Fibroblast of lung (primary cell): ENCODE measurements at regions not wholly inside any gene's neighbourhood (a gene's known extent, or its start where the extent isn't known, plus 50 kb on each side); places are given as distances from the start of the nearest gene placed in this dataset.

Experiments
- DNase-seq, 2 donors: peaks; one replicate each; pipeline versions ENCODE4 v3.0.0 to v3.0.0-alpha.2; 2010; ENCODE audit warnings: low read depth in 2 of 2
- H2AFZ ChIP-seq: 2 replicates; pipeline ENCODE4 v1.5.1; 2012; ENCODE audit warnings: low read length, control low read depth, inconsistent platforms
- H3K27ac ChIP-seq: 2 replicates; pipeline ENCODE4 v1.5.1; 2011; ENCODE audit warnings: low read length, control low read depth; ENCODE audit not compliant: insufficient read depth
- H3K27me3 ChIP-seq: 2 replicates; pipeline ENCODE4 v1.5.1; 2011; ENCODE audit warnings: mild to moderate bottlenecking, low read length; ENCODE audit not compliant: control insufficient read depth, insufficient read depth
- H3K36me3 ChIP-seq: 2 replicates; pipeline ENCODE4 v1.5.1; 2011; ENCODE audit warnings: low read length; ENCODE audit not compliant: control insufficient read depth, insufficient read depth
- H3K4me1 ChIP-seq: 2 replicates; pipeline ENCODE4 v1.5.1; 2011; ENCODE audit warnings: low read length; ENCODE audit not compliant: control insufficient read depth, insufficient read depth; ENCODE audit errors: extremely low read depth
- H3K4me2 ChIP-seq: 2 replicates; pipeline ENCODE4 v1.5.1; 2011; ENCODE audit warnings: low read length, control low read depth; ENCODE audit not compliant: insufficient read depth; ENCODE audit errors: extremely low read depth
- H3K4me3 ChIP-seq, 4 experiments: fragments of 200-600 bp in 1 of 4; sonication (generic) in 1 of 4; replicated peaks in 1 of 4; 2 replicates each; pipeline ENCODE4 v1.5.1; 2011 to 2016; ENCODE audit warnings: low read length in 4 of 4, low read depth in 3 of 4, mild to moderate bottlenecking in 3 of 4, control low read depth in 2 of 4, inconsistent platforms in 1 of 4, mixed read lengths in 1 of 4; ENCODE audit not compliant: insufficient read depth in 1 of 4; ENCODE audit errors: control extremely low read depth in 1 of 4
- H3K79me2 ChIP-seq: 2 replicates; pipeline ENCODE4 v1.5.1; 2012; ENCODE audit warnings: mild to moderate bottlenecking, low read length, inconsistent platforms; ENCODE audit not compliant: control insufficient read depth, insufficient read depth
- H3K9ac ChIP-seq: 2 replicates; pipeline ENCODE4 v1.5.1; 2011; ENCODE audit warnings: mild to moderate bottlenecking, low read length, control low read depth; ENCODE audit not compliant: insufficient read depth
- H3K9me3 ChIP-seq: 2 replicates; pipeline ENCODE4 v1.5.1; 2012; ENCODE audit warnings: low read depth, low read length; ENCODE audit not compliant: control insufficient read depth, insufficient read depth
- H4K20me1 ChIP-seq: 2 replicates; pipeline ENCODE4 v1.5.1; 2011; ENCODE audit warnings: low read length; ENCODE audit not compliant: control insufficient read depth, insufficient read depth; ENCODE audit errors: extremely low read depth
- EZH2 ChIP-seq: IDR thresholded peaks from 2 replicates; pipeline ENCODE4 v1.5.1; 2012; ENCODE audit warnings: low read length, control low read depth, mild to moderate bottlenecking; ENCODE audit errors: missing control alignments
- TF ChIP-seq, protein P1 (sequence below), 2 donors: IDR thresholded peaks in 1 of 2; conservative IDR thresholded peaks in 1 of 2; 1 replicate in 1 of 2; 2 replicates in 1 of 2; pipeline ENCODE4 v1.5.1; 2011 to 2012; ENCODE audit warnings: low read length in 2 of 2, control low read depth in 1 of 2, inconsistent platforms in 1 of 2, low read depth in 1 of 2, mild to moderate bottlenecking in 1 of 2

DNA sequence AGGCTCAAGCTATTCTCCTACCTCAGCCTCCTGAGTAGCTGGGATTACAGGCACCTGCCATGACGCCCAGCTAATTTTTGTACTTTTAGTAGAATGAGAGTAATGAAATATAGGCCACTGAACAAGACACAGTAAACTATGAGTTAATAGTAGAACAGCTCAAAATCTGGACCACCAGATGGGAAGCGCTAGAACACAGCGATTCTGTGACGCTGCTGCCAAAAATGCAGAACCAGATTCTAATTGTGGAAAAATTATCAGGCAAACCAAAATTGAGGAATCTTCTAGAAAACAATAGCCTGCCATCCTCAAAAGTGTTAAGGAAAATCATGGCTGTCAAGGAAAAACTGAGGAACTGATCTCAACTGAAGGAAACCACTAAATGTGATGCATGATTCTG lies 111.4 kb upstream of the TIAM1 start:
- Histone ChIP-seq H2AFZ (no peak overlapping the region), H4K20me1 (no peaks in the 10 kb centered on the region), H3K4me3 (no peak overlapping the region), H3K9me3 (no peaks in the 10 kb centered on the region), H3K4me2 (no peak overlapping the region), H3K4me1 (no peaks in the 10 kb centered on the region), H3K36me3 (no peaks in the 10 kb centered on the region), H3K9ac (no peak overlapping the region), H3K27me3 (no peaks in the 10 kb centered on the region), H3K79me2 (no peaks in the 10 kb centered on the region), H3K27ac (no peak overlapping the region)
- TF ChIP-seq, protein P1, sequence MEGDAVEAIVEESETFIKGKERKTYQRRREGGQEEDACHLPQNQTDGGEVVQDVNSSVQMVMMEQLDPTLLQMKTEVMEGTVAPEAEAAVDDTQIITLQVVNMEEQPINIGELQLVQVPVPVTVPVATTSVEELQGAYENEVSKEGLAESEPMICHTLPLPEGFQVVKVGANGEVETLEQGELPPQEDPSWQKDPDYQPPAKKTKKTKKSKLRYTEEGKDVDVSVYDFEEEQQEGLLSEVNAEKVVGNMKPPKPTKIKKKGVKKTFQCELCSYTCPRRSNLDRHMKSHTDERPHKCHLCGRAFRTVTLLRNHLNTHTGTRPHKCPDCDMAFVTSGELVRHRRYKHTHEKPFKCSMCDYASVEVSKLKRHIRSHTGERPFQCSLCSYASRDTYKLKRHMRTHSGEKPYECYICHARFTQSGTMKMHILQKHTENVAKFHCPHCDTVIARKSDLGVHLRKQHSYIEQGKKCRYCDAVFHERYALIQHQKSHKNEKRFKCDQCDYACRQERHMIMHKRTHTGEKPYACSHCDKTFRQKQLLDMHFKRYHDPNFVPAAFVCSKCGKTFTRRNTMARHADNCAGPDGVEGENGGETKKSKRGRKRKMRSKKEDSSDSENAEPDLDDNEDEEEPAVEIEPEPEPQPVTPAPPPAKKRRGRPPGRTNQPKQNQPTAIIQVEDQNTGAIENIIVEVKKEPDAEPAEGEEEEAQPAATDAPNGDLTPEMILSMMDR (conservative IDR thresholded peaks at IDR 0.05 in 1 of 2, IDR thresholded peaks at IDR 0.05 in 1 of 2; ENCODE audit: low read depth in 1 of 2, low read length in 2 of 2) = no peak
- TF ChIP-seq EZH2 = no peak
- DNase-seq = no peak

DNA sequence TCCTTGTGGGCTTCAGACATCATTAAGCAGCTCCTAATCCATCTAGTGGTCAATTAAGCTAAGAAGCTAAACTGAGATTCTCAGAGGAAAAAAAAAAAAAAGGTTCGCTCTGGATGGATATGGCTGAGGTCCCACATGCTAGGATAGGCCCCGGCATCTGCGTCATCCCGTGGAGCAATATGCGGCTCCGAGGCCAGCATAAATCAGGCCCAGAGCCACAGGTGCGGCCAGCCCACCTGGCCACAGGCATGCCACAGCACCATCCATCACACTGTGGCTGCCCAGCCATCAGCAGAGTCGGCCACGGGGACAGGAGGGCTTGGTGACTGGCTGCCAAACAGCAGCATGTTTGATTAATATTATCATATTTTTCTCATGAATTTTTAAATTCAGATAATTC lies 106.9 kb upstream of the TIAM1 start:
- Histone ChIP-seq H3K27me3 (no peaks in the 10 kb centered on the region), H3K27ac (no peak overlapping the region), H3K9me3 (no peaks in the 10 kb centered on the region), H4K20me1 (no peaks in the 10 kb centered on the region), H3K4me1 (no peaks in the 10 kb centered on the region), H3K4me2 (no peak overlapping the region), H3K79me2 (no peaks in the 10 kb centered on the region), H3K4me3 (no peak overlapping the region), H3K36me3 (no peaks in the 10 kb centered on the region), H3K9ac (no peak overlapping the region), H2AFZ (no peak overlapping the region)
- DNase-seq = no peak
- TF ChIP-seq, protein P1 (conservative IDR thresholded peaks at IDR 0.05 in 1 of 2, IDR thresholded peaks at IDR 0.05 in 1 of 2; ENCODE audit: low read depth in 1 of 2, low read length in 2 of 2) = no peak
- no peak for TF ChIP-seq EZH2

DNA sequence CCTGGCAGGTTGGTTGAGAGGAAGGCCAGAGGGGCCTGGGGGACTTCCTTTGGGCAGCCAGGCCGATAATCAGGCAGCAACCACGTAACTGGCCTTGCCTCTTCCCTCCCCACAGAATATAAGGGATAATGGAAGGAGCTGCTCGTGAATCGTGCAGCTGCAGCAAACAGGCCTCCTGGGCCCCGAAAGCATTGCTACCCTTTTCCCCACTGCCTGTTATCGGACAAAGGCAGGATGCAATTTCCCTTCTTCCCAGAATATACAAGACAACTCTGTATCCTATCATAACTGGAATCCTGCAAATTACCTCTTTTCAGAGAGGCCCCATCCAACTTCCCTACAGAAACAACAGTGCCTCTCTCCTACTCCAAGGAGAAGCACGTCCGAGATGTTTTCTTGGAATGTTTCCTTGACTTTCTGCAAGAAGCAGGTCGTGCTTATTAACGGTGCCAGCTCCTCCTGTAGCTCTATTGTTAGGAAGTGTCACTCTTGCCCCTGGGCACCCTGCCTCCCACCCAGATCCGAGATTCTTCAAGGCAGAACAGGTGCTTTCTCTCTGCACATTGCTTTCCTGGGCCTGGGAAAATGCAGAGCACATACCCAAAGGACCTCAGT lies 106.0 kb upstream of the TIAM1 start:
- no peak for DNase-seq
- TF ChIP-seq, protein P1 (conservative IDR thresholded peaks at IDR 0.05 in 1 of 2, IDR thresholded peaks at IDR 0.05 in 1 of 2; ENCODE audit: low read depth in 1 of 2, low read length in 2 of 2) = no peak
- no peak for TF ChIP-seq EZH2
- no peaks in the 10 kb centered on the region for H3K9me3 ChIP-seq
- no peaks in the 10 kb centered on the region for H3K36me3 ChIP-seq
- H3K4me3 ChIP-seq = no peak overlapping the region
- no peak overlapping the region for H2AFZ ChIP-seq
- no peak overlapping the region for H3K27ac ChIP-seq
- no peak overlapping the region for H3K9ac ChIP-seq
- no peak overlapping the region for H3K4me2 ChIP-seq
- no peaks in the 10 kb centered on the region for H4K20me1 ChIP-seq
- no peaks in the 10 kb centered on the region for H3K79me2 ChIP-seq
- H3K27me3 ChIP-seq = no peaks in the 10 kb centered on the region
- H3K4me1 ChIP-seq = no peaks in the 10 kb centered on the region
